ENCODE measurements at regions not wholly inside any gene's neighbourhood (a gene's known extent, or its start where the extent isn't known, plus 50 kb on each side); places are given as distances from the start of the nearest gene placed in this dataset.

DNA sequence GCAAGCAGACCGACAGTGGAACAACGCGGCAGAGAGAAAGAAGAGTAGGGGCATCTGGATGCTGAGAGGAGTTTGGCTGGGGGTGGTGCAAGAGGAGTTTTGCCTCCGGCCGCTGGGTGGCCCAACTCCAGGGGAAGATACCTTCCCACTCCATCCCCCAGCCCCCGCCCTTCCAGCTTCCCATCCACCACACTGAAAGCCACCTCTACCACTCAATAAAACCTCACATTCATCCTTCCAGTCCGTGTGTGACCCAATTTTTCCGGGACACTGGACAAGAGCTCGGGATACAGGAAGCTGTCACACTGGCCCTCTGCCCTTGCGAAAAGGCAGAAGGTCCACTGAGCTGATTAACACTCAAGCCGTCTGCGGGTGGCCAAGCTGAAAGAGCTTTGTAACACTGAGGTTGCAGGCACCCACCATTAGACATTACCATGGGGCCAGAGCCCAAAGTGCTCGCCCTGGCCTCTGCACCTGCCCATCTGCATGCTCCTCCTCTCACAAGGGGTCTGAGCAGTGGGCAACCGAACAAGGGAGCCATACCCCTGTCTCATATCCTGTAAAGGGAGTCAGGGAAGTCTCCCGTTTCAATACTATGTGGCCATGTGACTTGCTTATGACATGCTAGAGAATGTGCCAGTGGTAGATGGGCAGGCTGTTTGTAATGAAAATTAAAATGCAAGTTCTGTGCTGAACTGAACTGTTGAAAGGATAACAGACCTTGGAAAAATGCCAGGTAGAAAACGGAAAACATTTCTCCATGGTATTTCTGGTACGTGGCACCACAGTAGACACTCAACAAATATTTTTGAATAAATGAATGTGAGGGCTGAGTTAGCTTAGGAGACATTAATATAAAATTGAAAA, 205.1 kb upstream of the STARD13 start:
- no peak for TF ChIP-seq CTCF (conservative IDR thresholded peaks at IDR 0.05)
- no peak overlapping the region for H3K27ac ChIP-seq

DNA sequence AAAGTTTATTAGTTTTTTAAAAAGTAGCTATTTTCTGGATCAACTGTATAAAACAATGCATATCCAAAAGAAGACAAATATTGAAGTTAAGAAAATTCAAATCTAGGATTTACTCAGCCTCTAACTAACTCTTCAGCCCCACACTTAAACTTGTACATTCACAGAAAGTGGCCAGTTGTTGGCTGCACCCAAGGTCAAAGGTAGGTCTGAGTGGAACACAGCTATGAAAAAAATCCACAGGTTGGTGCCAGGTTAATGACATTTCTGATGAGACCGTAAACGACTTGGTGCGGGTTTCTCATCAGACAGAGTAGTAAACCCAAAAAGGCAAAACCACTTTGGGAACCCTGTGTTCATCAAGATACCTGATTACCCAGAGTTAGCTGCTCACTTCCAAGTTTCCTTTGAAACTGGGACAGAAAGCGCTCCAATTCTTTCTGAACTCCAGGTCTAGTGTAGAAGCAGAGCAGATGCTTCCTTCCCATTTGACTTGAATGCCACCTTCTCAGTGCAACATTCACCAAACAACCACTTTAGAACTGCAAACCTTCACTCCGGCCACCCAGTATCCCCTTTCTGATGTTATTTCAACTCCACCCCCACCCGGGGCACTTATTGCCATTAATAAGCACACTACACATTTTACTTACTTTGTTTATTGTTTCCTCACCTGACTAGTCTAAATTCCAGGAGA, 208.3 kb upstream of the STARD13 start:
- H3K27ac ChIP-seq: no peak overlapping the region
- no peak for TF ChIP-seq CTCF (conservative IDR thresholded peaks at IDR 0.05)

- TF ChIP-seq CTCF (conservative IDR thresholded peaks at IDR 0.05): no peak
- H3K27ac ChIP-seq: no peak overlapping the region
Measured at GRCh38 chr13:33494596-33495204, 209.1 kb upstream of the STARD13 start.

- TF ChIP-seq CTCF (conservative IDR thresholded peaks at IDR 0.05): no peak
- H3K27ac ChIP-seq: no peak overlapping the region
Measured at GRCh38 chr13:33496336-33496735, 210.8 kb upstream of the STARD13 start.

GRCh38 chr13:33497146-33497845, 211.7 kb upstream of the STARD13 start:
- H3K27ac ChIP-seq: no peak overlapping the region

DNA sequence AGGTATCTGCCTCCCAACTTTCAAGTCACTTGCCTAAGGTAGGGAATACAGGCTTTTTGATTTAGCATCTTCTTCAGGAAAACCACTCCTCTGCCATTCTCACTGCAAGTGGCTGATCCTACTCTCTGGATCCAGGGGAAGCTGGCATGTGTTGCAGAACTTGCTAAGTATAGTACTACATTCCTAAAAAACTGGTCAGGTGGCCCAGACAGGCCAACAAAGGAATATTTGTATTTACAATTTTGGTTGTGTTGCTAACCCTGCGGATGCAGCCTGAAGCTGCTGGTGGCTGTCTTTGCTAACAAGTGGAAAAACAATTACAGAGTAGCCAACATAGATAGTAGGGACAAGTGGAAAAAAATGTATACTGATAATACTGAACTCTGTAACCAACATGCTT, 222.5 kb upstream of the STARD13 start:
- H3K27ac ChIP-seq: no peak overlapping the region
- TF ChIP-seq CTCF (conservative IDR thresholded peaks at IDR 0.05): no peak

More at GRCh38 chr13:33497146-33497845, 211.7 kb upstream of the STARD13 start:
- TF ChIP-seq CTCF (conservative IDR thresholded peaks at IDR 0.05): no peak

Data from VCaP (cell line).